Muscle of back (tissue), 3 donors: ENCODE measurements at regions not wholly inside any gene's neighbourhood (a gene's known extent, or its start where the extent isn't known, plus 50 kb on each side); places are given as distances from the start of the nearest gene placed in this dataset.
"Not testable (repeated sequence)": the region's sequence is repeated elsewhere in the genome, so short reads cannot be mapped to it uniquely, and the experiment has no call there.

ENCODE experiments used
- DNase-seq, 3 donors: peaks; one replicate each; pipeline versions ENCODE4 v3.0.0 to v3.0.0-alpha.2; 2013

GRCh38 chrX:39795605-39796004 lies 302.2 kb downstream of the BCOR start:
- DNase-seq, result no peak

GRCh38 chrX:39796856-39797255 lies 300.9 kb downstream of the BCOR start:
- DNase-seq, result no peak

- not testable (repeated sequence) for DNase-seq
These were observed 299.3 kb downstream of the BCOR start for GRCh38 chrX:39798488-39798887.

GRCh38 chrX:39802354-39802753 lies 295.4 kb downstream of the BCOR start:
- DNase-seq, result peak in 1 of 3 donors; percentile 51

GRCh38 chrX:39802908-39803307 lies 294.9 kb downstream of the BCOR start:
- no peak for DNase-seq

- DNase-seq, result no peak
These were observed 292.7 kb downstream of the BCOR start for GRCh38 chrX:39805022-39805421.

GRCh38 chrX:39805825-39806224 lies 291.9 kb downstream of the BCOR start:
- DNase-seq, result no peak

- peak in 2 of 3 donors; percentile 57 to 74 for DNase-seq
These were observed 289.3 kb downstream of the BCOR start for GRCh38 chrX:39808471-39808917.

- peak in 1 of 3 donors; percentile 40 for DNase-seq
These were observed 288.4 kb downstream of the BCOR start for GRCh38 chrX:39809331-39809730.

- no peak for DNase-seq
These were observed 286.9 kb downstream of the BCOR start for GRCh38 chrX:39810901-39811300.

GRCh38 chrX:39811376-39811775 lies 286.4 kb downstream of the BCOR start:
- no peak for DNase-seq

GRCh38 chrX:39813631-39814277 lies 284.0 kb downstream of the BCOR start:
- peak; percentile 26 to 70 (median 36) for DNase-seq

GRCh38 chrX:39814391-39814790 lies 283.4 kb downstream of the BCOR start:
- DNase-seq, result no peak

- no peak for DNase-seq
These were observed 282.1 kb downstream of the BCOR start for GRCh38 chrX:39815631-39816030.

GRCh38 chrX:39816871-39817731 lies 280.7 kb downstream of the BCOR start:
- no peak for DNase-seq

GRCh38 chrX:39817754-39818470 lies 279.8 kb downstream of the BCOR start:
- no peak for DNase-seq

GRCh38 chrX:39818750-39819149 lies 279.0 kb downstream of the BCOR start:
- DNase-seq, result no peak

- DNase-seq, result no peak
These were observed 277.6 kb downstream of the BCOR start for GRCh38 chrX:39819921-39820849.

GRCh38 chrX:39820938-39821708 lies 276.6 kb downstream of the BCOR start:
- peak in 1 of 3 donors; percentile 68 for DNase-seq

- no peak for DNase-seq
These were observed 276.1 kb downstream of the BCOR start for GRCh38 chrX:39821709-39822095.
